ENCODE measurements at regions not wholly inside any gene's neighbourhood (a gene's known extent, or its start where the extent isn't known, plus 50 kb on each side); places are given as distances from the start of the nearest gene placed in this dataset.

- no peak overlapping the region for H3K4me2 ChIP-seq (ENCODE audit: control insufficient read depth, insufficient read depth)
- no peak overlapping the region for H2AFZ ChIP-seq (ENCODE audit: control insufficient read depth, low read depth, low read length)
- in situ Hi-C loops (cut with MboI) (no loop called here), intact Hi-C loops (cut with micrococcal nuclease; ENCODE audit: unreplicated experiment) (no loop called here)
- DNase-seq (ENCODE audit: low read depth, low spot score) (no peak), ATAC-seq (no peak), FAIRE-seq (no peak)
- no peak overlapping the region for H3K27ac ChIP-seq (ENCODE audit: control insufficient read depth, insufficient read depth)
- H3K9ac ChIP-seq (ENCODE audit: control insufficient read depth, insufficient read depth, low read length), result no peak overlapping the region
- ChIA-PET SMC1A (ENCODE audit: uncharacterized antibody, unreplicated experiment) (no interaction called here), POLR2A (no interaction called here), RAD21 (ENCODE audit: unreplicated experiment) (no interaction called here), CTCF (no interaction called here)
- no peaks in the 10 kb centered on the region for H3K36me3 ChIP-seq (ENCODE audit: control insufficient read depth in 2 of 2, insufficient read depth in 2 of 2, low read length in 1 of 2)
- H3K4me1 ChIP-seq (ENCODE audit: control insufficient read depth, insufficient read depth, low read length), result no peaks in the 10 kb centered on the region
- no peaks in the 10 kb centered on the region for H3K9me3 ChIP-seq (replicated peaks; ENCODE audit: control insufficient read depth, insufficient read depth, low read length)
- no peaks in the 10 kb centered on the region for H3K79me2 ChIP-seq (ENCODE audit: control insufficient read depth, insufficient read depth, low read length)
- no TSS peak for BruUV-seq (replicated peaks)
- 43% methylated on average over 4 of the region's 4 CpGs for WGBS (ENCODE audit: insufficient coverage, insufficient replicate concordance, low lambda C conversion rate, missing lambda C conversion rate)
- TF ChIP-seq YY1 (IDR thresholded peaks at IDR 0.05; ENCODE audit: low read depth, low read length) (no peak), KAT2A (conservative IDR thresholded peaks at IDR 0.05; ENCODE audit: control insufficient read depth, low read depth, low read length) (no peak), RAD51 (IDR thresholded peaks at IDR 0.05) (no peak), HCFC1 (IDR thresholded peaks at IDR 0.05; ENCODE audit: low read length) (no peak), SIX5 (IDR thresholded peaks at IDR 0.05; ENCODE audit: low read depth, low read length, severe bottlenecking) (no peak), JUND (IDR thresholded peaks at IDR 0.05; ENCODE audit: low read depth, low read length) (no peak), PAX8 (IDR thresholded peaks at IDR 0.05) (no peak), BCL3 (IDR thresholded peaks at IDR 0.05; ENCODE audit: borderline replicate concordance, insufficient read depth, low read depth, low read length, poor library complexity, severe bottlenecking) (no peak), IKZF1 (conservative IDR thresholded peaks at IDR 0.05) (no peak), RB1 (IDR thresholded peaks at IDR 0.05; ENCODE audit: borderline replicate concordance) (no peak), PKNOX1 (IDR thresholded peaks at IDR 0.05) (no peak), EZH2 (IDR thresholded peaks at IDR 0.05; ENCODE audit: borderline replicate concordance, control insufficient read depth, low read depth, low read length) (no peak), ZZZ3 (IDR thresholded peaks at IDR 0.05; ENCODE audit: control insufficient read depth, insufficient read length, low read depth) (no peak)
- H4K20me1 ChIP-seq (ENCODE audit: control insufficient read depth, insufficient read depth), result no peaks in the 10 kb centered on the region
- no peaks in the 10 kb centered on the region for H3K27me3 ChIP-seq (replicated peaks in 1 of 2; ENCODE audit: control insufficient read depth in 2 of 2, insufficient read depth in 2 of 2, low read length in 1 of 2)
- no peak overlapping the region for H3K4me3 ChIP-seq
These were observed 1422.3 kb downstream of the AACS start for GRCh38 chr12:126487431-126487980.
